Kidney epithelial cell (primary cell): ENCODE measurements at regions not wholly inside any gene's neighbourhood (a gene's known extent, or its start where the extent isn't known, plus 50 kb on each side); places are given as distances from the start of the nearest gene placed in this dataset.

Source experiments
- DNase-seq: peaks from one replicate; pipeline ENCODE4 v3.0.0-alpha.2; 2010; ENCODE audit warnings: low read depth
- H3K27me3 ChIP-seq: 2 replicates; pipeline ENCODE4 v1.6.0; 2011; ENCODE audit warnings: low read length; ENCODE audit not compliant: control insufficient read depth, insufficient read depth
- H3K36me3 ChIP-seq: 2 replicates; pipeline ENCODE4 v1.5.1; 2011; ENCODE audit warnings: low read length; ENCODE audit not compliant: control insufficient read depth, insufficient read depth
- H3K4me3 ChIP-seq: 2 replicates; pipeline ENCODE4 v1.5.1; 2011; ENCODE audit warnings: low read depth, mild to moderate bottlenecking, control low read depth, low read length
- CTCF ChIP-seq: IDR thresholded peaks from 2 replicates; pipeline ENCODE4 v1.5.1; 2011; ENCODE audit warnings: mild to moderate bottlenecking, moderate library complexity, low read length, control low read depth, inconsistent platforms; ENCODE audit not compliant: insufficient read depth, poor library complexity, severe bottlenecking

GRCh38 chr16:75919664-75920063 lies 193.4 kb upstream of the CPHXL start:
- Histone ChIP-seq H3K36me3 (no peaks in the 10 kb centered on the region), H3K27me3 (peaks cover 2% of the 10 kb centered on the region), H3K4me3 (no peak overlapping the region)
- no peak for DNase-seq
- TF ChIP-seq CTCF: no peak

GRCh38 chr16:75921281-75921680 lies 195.0 kb upstream of the CPHXL start:
- Histone ChIP-seq H3K36me3 (no peaks in the 10 kb centered on the region), H3K27me3 (no peaks in the 10 kb centered on the region), H3K4me3 (no peak overlapping the region)
- TF ChIP-seq CTCF: no peak
- no peak for DNase-seq

- DNase-seq: no peak
- H3K4me3 ChIP-seq: no peak overlapping the region
- no peaks in the 10 kb centered on the region for H3K27me3 ChIP-seq
- TF ChIP-seq CTCF: no peak
- no peaks in the 10 kb centered on the region for H3K36me3 ChIP-seq
Measured at GRCh38 chr16:75922250-75922649, 196.0 kb upstream of the CPHXL start.

GRCh38 chr16:75924397-75924796 lies 198.1 kb upstream of the CPHXL start:
- TF ChIP-seq CTCF: no peak
- H3K27me3 ChIP-seq: no peaks in the 10 kb centered on the region

GRCh38 chr16:75927810-75928209 lies 201.5 kb upstream of the CPHXL start:
- Histone ChIP-seq H3K27me3 (no peaks in the 10 kb centered on the region), H3K36me3 (no peaks in the 10 kb centered on the region), H3K4me3 (no peak overlapping the region)
- DNase-seq: no peak
- no peak for TF ChIP-seq CTCF

More at GRCh38 chr16:75924397-75924796, 198.1 kb upstream of the CPHXL start:
- Histone ChIP-seq H3K36me3 (no peaks in the 10 kb centered on the region), H3K4me3 (no peak overlapping the region)
- DNase-seq: no peak

- no peak for DNase-seq
- no peaks in the 10 kb centered on the region for H3K27me3 ChIP-seq
- no peak for TF ChIP-seq CTCF
- H3K4me3 ChIP-seq: no peak overlapping the region
- H3K36me3 ChIP-seq: no peaks in the 10 kb centered on the region
Measured at GRCh38 chr16:75928295-75928694, 202.0 kb upstream of the CPHXL start.
